ENCODE measurements at regions not wholly inside any gene's neighbourhood (a gene's known extent, or its start where the extent isn't known, plus 50 kb on each side); places are given as distances from the start of the nearest gene placed in this dataset.

DNA sequence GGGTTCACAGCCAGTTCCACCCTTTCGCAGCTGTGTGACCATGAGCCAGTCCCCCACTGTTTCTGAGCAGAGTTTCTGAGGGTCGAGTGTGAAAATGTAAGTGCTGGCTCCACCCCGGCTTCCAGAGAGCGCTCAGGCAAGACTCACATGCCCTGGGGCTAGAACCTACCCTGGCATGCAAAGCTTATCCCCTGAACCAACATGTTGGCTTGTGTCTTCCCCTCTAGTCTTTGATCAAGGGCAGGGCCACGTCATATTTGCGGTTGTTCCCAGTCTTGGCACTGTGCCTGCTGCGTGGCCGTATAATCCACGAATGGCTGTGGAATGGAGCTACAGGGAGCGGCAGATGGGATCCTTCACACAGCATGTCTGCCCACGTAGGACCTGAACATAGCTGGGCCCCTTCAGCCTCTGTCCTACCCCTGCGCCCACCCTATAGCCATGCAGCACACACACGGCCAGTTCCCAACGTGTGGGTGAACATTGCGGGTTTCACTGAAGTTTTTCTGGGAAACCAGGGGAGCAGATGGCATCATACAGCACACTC lies 84.8 kb downstream of the MRM1 start:
- H3K36me3 ChIP-seq (replicated peaks) = no peaks in the 10 kb centered on the region
- no peak overlapping the region for H3K27ac ChIP-seq
- peaks cover 9% of the 10 kb centered on the region for H3K27me3 ChIP-seq (replicated peaks)
- no peak for DNase-seq
- in situ Hi-C loops (cut with HindIII; ENCODE audit: low pct_ligation_motif_present, low sequenced_read_pairs) = no loop called here
- no peak overlapping the region for H3K4me3 ChIP-seq (ENCODE audit: low read depth, low read length)
- TF ChIP-seq, protein P1, sequence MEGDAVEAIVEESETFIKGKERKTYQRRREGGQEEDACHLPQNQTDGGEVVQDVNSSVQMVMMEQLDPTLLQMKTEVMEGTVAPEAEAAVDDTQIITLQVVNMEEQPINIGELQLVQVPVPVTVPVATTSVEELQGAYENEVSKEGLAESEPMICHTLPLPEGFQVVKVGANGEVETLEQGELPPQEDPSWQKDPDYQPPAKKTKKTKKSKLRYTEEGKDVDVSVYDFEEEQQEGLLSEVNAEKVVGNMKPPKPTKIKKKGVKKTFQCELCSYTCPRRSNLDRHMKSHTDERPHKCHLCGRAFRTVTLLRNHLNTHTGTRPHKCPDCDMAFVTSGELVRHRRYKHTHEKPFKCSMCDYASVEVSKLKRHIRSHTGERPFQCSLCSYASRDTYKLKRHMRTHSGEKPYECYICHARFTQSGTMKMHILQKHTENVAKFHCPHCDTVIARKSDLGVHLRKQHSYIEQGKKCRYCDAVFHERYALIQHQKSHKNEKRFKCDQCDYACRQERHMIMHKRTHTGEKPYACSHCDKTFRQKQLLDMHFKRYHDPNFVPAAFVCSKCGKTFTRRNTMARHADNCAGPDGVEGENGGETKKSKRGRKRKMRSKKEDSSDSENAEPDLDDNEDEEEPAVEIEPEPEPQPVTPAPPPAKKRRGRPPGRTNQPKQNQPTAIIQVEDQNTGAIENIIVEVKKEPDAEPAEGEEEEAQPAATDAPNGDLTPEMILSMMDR (IDR thresholded peaks at IDR 0.05; ENCODE audit: low read depth, low read length, missing control alignments) = no peak

DNA sequence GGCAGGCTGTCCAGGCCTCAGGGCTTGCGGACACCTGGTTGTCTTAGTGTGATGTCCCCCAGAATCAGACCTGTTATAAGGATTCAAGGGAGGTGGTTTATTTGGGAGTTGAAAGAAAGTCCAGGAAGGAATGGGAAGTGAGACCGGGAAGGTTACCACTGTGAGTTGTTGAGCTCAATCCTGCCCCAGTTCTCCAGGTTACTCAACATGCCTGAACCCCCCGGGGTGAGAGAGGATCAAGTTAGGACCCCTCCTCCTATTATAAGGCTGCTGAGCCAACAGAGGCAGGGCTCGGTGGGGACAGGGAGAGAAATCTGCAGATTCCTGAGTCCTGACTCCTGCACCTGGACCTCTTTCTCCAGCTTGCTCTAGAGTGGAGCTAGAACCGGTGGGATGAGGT lies 86.4 kb downstream of the MRM1 start:
- no peak overlapping the region for H3K27ac ChIP-seq
- H3K36me3 ChIP-seq (replicated peaks) = no peaks in the 10 kb centered on the region
- in situ Hi-C loops (cut with HindIII; ENCODE audit: low pct_ligation_motif_present, low sequenced_read_pairs) = no loop called here
- DNase-seq = no peak
- TF ChIP-seq, protein P1 (IDR thresholded peaks at IDR 0.05; ENCODE audit: low read depth, low read length, missing control alignments) = no peak
- peaks cover 12% of the 10 kb centered on the region for H3K27me3 ChIP-seq (replicated peaks)
- H3K4me3 ChIP-seq (ENCODE audit: low read depth, low read length) = no peak overlapping the region

DNA sequence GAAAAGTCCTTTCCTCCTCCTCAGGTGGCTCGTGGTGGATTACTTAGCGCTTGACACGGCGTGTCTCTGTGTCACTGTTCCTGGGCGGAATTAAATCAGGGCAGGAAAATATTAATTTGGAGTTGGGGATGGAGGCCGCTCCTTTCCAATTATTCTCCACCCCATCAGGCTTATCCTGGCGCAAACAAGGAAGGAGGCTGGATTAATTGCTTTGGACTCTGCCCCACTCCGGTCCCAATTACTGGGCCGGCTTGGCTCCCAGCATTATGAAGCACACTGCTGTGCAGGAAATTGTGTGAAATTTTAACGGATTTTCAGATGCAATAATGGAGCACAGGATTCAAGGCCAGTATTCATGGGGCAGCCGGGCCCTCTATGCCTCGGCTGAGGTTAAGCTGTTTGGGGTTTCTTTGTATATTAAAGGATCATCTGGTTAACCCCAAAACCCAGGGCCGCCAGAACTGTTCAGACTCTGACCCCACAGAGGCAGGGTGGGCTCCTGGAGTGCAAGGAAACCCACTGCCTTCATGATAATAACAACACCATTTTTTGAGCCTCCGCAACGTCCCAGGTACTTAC lies 87.8 kb downstream of the MRM1 start:
- Histone ChIP-seq H3K27me3 (replicated peaks) (peaks cover 12% of the 10 kb centered on the region), H3K36me3 (replicated peaks) (no peaks in the 10 kb centered on the region), H3K27ac (no peak overlapping the region), H3K4me3 (ENCODE audit: low read depth, low read length) (no peak overlapping the region)
- DNase-seq = no peak
- TF ChIP-seq, protein P1 (IDR thresholded peaks at IDR 0.05; ENCODE audit: low read depth, low read length, missing control alignments) = no peak
- in situ Hi-C loops (cut with HindIII; ENCODE audit: low pct_ligation_motif_present, low sequenced_read_pairs) = no loop called here

DNA sequence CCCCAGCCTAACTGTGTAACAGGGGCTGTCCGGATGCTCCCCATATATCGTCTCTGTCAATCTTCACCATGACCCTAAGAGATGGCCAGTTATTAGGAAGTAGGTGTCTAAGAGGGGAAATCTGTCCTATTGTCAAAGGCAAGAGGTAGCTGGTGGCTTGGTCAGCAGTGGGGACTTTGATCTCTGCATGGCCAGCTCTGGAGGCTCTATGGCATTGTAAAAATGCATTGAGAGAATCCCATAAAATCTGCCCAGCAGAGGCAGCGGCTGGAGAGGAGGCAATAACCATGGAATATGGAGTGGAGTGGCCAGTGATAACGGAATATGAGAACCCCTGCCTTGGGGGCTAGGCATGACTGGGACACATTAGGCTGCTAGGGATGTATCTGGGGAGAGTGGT lies 88.8 kb downstream of the MRM1 start:
- Histone ChIP-seq H3K4me3 (ENCODE audit: low read depth, low read length) (no peak overlapping the region), H3K27ac (no peak overlapping the region), H3K36me3 (replicated peaks) (no peaks in the 10 kb centered on the region), H3K27me3 (replicated peaks) (peaks cover 12% of the 10 kb centered on the region)
- no peak for DNase-seq
- TF ChIP-seq, protein P1 (IDR thresholded peaks at IDR 0.05; ENCODE audit: low read depth, low read length, missing control alignments) = no peak
- in situ Hi-C loops (cut with HindIII; ENCODE audit: low pct_ligation_motif_present, low sequenced_read_pairs) = no loop called here

DNA sequence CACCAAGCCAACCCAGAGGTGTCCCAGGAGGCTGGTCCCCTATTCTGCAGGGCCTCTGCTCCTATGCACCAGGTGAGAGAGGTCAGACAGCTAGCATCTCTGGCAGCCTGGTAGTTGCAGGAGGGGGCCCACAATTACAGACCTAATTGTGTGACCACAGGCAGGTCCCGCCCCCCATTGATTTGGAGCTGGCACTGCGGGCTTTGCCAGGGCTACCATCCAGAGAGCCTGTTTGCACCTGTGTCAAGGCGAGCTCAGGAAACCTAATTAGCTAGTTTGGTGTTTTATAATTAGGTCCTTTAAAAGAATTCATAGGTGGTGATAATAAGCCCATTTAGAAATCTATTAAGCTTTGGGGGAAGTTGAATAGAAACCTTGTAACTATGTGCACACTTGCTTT lies 90.2 kb downstream of the MRM1 start:
- H3K27me3 ChIP-seq (replicated peaks) = peaks cover 12% of the 10 kb centered on the region

More for the DNA sequence above, 90.2 kb downstream of the MRM1 start:
- Histone ChIP-seq H3K36me3 (replicated peaks) (no peaks in the 10 kb centered on the region), H3K27ac (no peak overlapping the region), H3K4me3 (ENCODE audit: low read depth, low read length) (no peak overlapping the region)
- no peak for DNase-seq
- TF ChIP-seq, protein P1 (IDR thresholded peaks at IDR 0.05; ENCODE audit: low read depth, low read length, missing control alignments) = no peak
- in situ Hi-C loops (cut with HindIII; ENCODE audit: low pct_ligation_motif_present, low sequenced_read_pairs) = no loop called here
